Type B pancreatic cell (in vitro differentiated cells): ENCODE measurements at regions not wholly inside any gene's neighbourhood (a gene's known extent, or its start where the extent isn't known, plus 50 kb on each side); places are given as distances from the start of the nearest gene placed in this dataset.
A peak's percentile ranks its signal among the peaks of the same experiment; 100 is the strongest.

Experiments
- DNase-seq: peaks from one replicate; pipeline ENCODE4 v3.0.0; 2021; ENCODE audit warnings: mixed read lengths; ENCODE audit not compliant: unreplicated experiment; ENCODE audit errors: extremely low spot score
- H3K27ac Mint-ChIP-seq: 2 replicates; pipeline ENCODE4 v1.8.0; 2021; ENCODE audit warnings: mild to moderate bottlenecking, mixed read lengths
- H3K27me3 Mint-ChIP-seq: 2 replicates; pipeline ENCODE4 v1.8.0; 2021; ENCODE audit warnings: mixed read lengths
- H3K36me3 Mint-ChIP-seq: 2 replicates; pipeline ENCODE4 v1.8.0; 2021; ENCODE audit warnings: mixed read lengths
- H3K4me1 Mint-ChIP-seq: one replicate; pipeline ENCODE4 v1.8.0; 2021; ENCODE audit warnings: mixed read lengths; ENCODE audit not compliant: unreplicated experiment
- H3K4me3 Mint-ChIP-seq: 2 replicates; pipeline ENCODE4 v1.8.0; 2021; ENCODE audit warnings: mild to moderate bottlenecking, mixed read lengths
- H3K9me3 Mint-ChIP-seq: 2 replicates; pipeline ENCODE4 v1.8.0; 2021; ENCODE audit warnings: mixed read lengths
- CTCF ChIP-seq: fragments of 200-600 bp; sonication (generic); conservative IDR thresholded peaks from 2 replicates; pipeline ENCODE4 v1.5.0; 2021; ENCODE audit warnings: antibody characterized with exemption, mild to moderate bottlenecking

- no peak for DNase-seq
- H3K27me3 Mint-ChIP-seq, result no peaks in the 10 kb centered on the region
- H3K4me3 Mint-ChIP-seq, result no peak overlapping the region
- H3K4me1 Mint-ChIP-seq, result peaks cover 10% of the 10 kb centered on the region
- TF ChIP-seq CTCF, result no peak
- no peaks in the 10 kb centered on the region for H3K36me3 Mint-ChIP-seq
- peaks cover 1% of the 10 kb centered on the region for H3K9me3 Mint-ChIP-seq
- no peak overlapping the region for H3K27ac Mint-ChIP-seq
Measured at GRCh38 chr3:176927706-176928581, 269.3 kb downstream of the TBL1XR1 start.

GRCh38 chr3:176927280-176927679 lies 270.0 kb downstream of the TBL1XR1 start:
- Mint-ChIP-seq H3K36me3 (no peaks in the 10 kb centered on the region), H3K4me1 (peaks cover 10% of the 10 kb centered on the region), H3K4me3 (no peak overlapping the region), H3K27me3 (no peaks in the 10 kb centered on the region), H3K27ac (no peak overlapping the region), H3K9me3 (no peaks in the 10 kb centered on the region)
- DNase-seq, result no peak
- no peak for TF ChIP-seq CTCF

GRCh38 chr3:176926688-176927087 lies 270.6 kb downstream of the TBL1XR1 start:
- Mint-ChIP-seq H3K4me1 (peaks cover 15% of the 10 kb centered on the region), H3K9me3 (no peaks in the 10 kb centered on the region)
- TF ChIP-seq CTCF, result no peak

GRCh38 chr3:176926034-176926433 lies 271.2 kb downstream of the TBL1XR1 start:
- Mint-ChIP-seq H3K36me3 (no peaks in the 10 kb centered on the region), H3K4me1 (peaks cover 17% of the 10 kb centered on the region), H3K27ac (no peak overlapping the region), H3K27me3 (no peaks in the 10 kb centered on the region), H3K9me3 (no peaks in the 10 kb centered on the region), H3K4me3 (no peak overlapping the region)
- no peak for TF ChIP-seq CTCF
- DNase-seq, result no peak

More at GRCh38 chr3:176926688-176927087, 270.6 kb downstream of the TBL1XR1 start:
- Mint-ChIP-seq H3K36me3 (no peaks in the 10 kb centered on the region), H3K27me3 (no peaks in the 10 kb centered on the region), H3K27ac (no peak overlapping the region), H3K4me3 (no peak overlapping the region)
- DNase-seq, result no peak

- no peak for DNase-seq
- H3K4me1 Mint-ChIP-seq, result peaks cover 47% of the 10 kb centered on the region
- H3K27me3 Mint-ChIP-seq, result no peaks in the 10 kb centered on the region
- H3K4me3 Mint-ChIP-seq, result peak overlapping the region; percentile 46
- no peaks in the 10 kb centered on the region for H3K36me3 Mint-ChIP-seq
- peak overlapping the region; percentile 77 for H3K27ac Mint-ChIP-seq
- H3K9me3 Mint-ChIP-seq, result no peaks in the 10 kb centered on the region
- no peak for TF ChIP-seq CTCF
Measured at GRCh38 chr3:176920766-176921160, 276.5 kb downstream of the TBL1XR1 start.
